ENCODE measurements at regions not wholly inside any gene's neighbourhood (a gene's known extent, or its start where the extent isn't known, plus 50 kb on each side); places are given as distances from the start of the nearest gene placed in this dataset.

DNA sequence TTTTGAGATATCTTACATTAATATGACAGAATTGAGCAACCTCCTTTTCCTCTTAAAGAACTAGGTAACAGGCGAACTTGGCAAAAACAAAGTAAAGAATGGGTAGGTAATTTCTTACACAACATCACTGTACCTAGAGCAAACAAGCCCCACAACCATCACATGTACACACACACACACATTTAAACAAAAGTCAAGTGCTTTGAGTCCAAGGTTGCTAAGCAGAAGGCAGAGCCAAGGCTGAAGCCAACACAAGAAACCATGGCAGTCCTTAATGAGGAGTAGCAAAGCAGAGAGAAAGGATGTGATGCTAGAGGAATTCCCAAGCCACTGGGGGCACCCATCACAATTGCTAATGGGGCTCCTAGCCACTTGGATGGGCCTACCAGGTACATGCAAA lies 164.1 kb downstream of the PAX3 start:
- no peaks in the 10 kb centered on the region for H3F3A ChIP-seq (ENCODE audit: insufficient read depth, low read depth)
- H3K9me2 ChIP-seq (ENCODE audit: insufficient read depth) = no peaks in the 10 kb centered on the region
- no peak overlapping the region for H3K27ac ChIP-seq
- ChIA-PET CTCF (interaction anchor here (0.6 kb wide), 1 partner anchor 123 kb away, joined by 3 read pairs; no protein-coding TSS in a partner anchor), POLR2A (ENCODE audit: unreplicated experiment) (no interaction called here)
- no peak overlapping the region for H3K4me2 ChIP-seq
- no peak overlapping the region for H3K4me3 ChIP-seq
- no TSS peak for BruUV-seq (replicated peaks)
- TF ChIP-seq, protein P1, sequence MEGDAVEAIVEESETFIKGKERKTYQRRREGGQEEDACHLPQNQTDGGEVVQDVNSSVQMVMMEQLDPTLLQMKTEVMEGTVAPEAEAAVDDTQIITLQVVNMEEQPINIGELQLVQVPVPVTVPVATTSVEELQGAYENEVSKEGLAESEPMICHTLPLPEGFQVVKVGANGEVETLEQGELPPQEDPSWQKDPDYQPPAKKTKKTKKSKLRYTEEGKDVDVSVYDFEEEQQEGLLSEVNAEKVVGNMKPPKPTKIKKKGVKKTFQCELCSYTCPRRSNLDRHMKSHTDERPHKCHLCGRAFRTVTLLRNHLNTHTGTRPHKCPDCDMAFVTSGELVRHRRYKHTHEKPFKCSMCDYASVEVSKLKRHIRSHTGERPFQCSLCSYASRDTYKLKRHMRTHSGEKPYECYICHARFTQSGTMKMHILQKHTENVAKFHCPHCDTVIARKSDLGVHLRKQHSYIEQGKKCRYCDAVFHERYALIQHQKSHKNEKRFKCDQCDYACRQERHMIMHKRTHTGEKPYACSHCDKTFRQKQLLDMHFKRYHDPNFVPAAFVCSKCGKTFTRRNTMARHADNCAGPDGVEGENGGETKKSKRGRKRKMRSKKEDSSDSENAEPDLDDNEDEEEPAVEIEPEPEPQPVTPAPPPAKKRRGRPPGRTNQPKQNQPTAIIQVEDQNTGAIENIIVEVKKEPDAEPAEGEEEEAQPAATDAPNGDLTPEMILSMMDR (conservative IDR thresholded peaks at IDR 0.05) = no peak
- TF ChIP-seq EZH2 (IDR thresholded peaks at IDR 0.05; ENCODE audit: low read depth) = no peak
- H3K79me2 ChIP-seq (ENCODE audit: low read depth) = no peaks in the 10 kb centered on the region
- H3K36me3 ChIP-seq (ENCODE audit: low read depth) = no peaks in the 10 kb centered on the region
- DNase-seq = no peak
- no peak overlapping the region for H2AFZ ChIP-seq
- intact Hi-C loops (cut with micrococcal nuclease; ENCODE audit: unreplicated experiment) = no loop called here
- H3K27me3 ChIP-seq (ENCODE audit: insufficient read depth, low read depth) = peaks cover 16% of the 10 kb centered on the region; the same call in 1 of the 2 replicates
- no peaks in the 10 kb centered on the region for H3K4me1 ChIP-seq (replicated peaks; ENCODE audit: insufficient read depth)
- no peaks in the 10 kb centered on the region for H4K20me1 ChIP-seq (ENCODE audit: insufficient read depth)
- no peaks in the 10 kb centered on the region; the same call in 1 of the 2 replicates for H3K9me3 ChIP-seq (ENCODE audit: insufficient read depth, low read depth)

DNA sequence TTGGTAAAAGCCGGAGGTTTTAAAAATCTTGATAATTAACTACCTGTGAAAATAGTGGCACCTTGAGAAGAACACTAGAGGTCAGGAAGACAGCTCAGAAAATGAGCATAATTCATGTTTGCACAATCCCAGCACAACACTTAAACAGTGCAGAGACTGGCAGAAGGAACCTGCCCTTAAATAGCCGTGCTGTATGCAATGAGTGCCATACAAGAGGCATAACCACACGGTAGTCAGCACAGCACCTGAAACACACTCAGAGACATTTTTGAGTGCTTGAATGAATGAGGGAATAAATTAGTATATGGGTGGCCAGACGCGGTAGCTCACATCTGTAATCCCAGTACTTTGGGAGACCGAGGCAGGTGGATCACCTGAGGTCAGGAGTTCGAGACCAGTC lies 164.9 kb downstream of the PAX3 start:
- POLR2A ChIA-PET (ENCODE audit: unreplicated experiment) = interaction anchor here (0.5 kb wide), 1 partner anchor 11 kb away, joined by 4 read pairs; no protein-coding TSS in a partner anchor
- Histone ChIP-seq H2AFZ (no peak overlapping the region), H3K4me1 (replicated peaks; ENCODE audit: insufficient read depth) (no peaks in the 10 kb centered on the region), H3K27ac (no peak overlapping the region), H4K20me1 (ENCODE audit: insufficient read depth) (no peaks in the 10 kb centered on the region), H3K36me3 (ENCODE audit: low read depth) (no peaks in the 10 kb centered on the region), H3K4me2 (no peak overlapping the region), H3K27me3 (ENCODE audit: insufficient read depth, low read depth) (peaks cover 16% of the 10 kb centered on the region; the same call in 1 of the 2 replicates), H3K9me3 (ENCODE audit: insufficient read depth, low read depth) (no peaks in the 10 kb centered on the region; the same call in 1 of the 2 replicates), H3K9me2 (ENCODE audit: insufficient read depth) (no peaks in the 10 kb centered on the region), H3K79me2 (ENCODE audit: low read depth) (no peaks in the 10 kb centered on the region), H3K4me3 (no peak overlapping the region), H3F3A (ENCODE audit: insufficient read depth, low read depth) (no peaks in the 10 kb centered on the region)
- TF ChIP-seq, protein P1 (conservative IDR thresholded peaks at IDR 0.05) = no peak
- TF ChIP-seq EZH2 (IDR thresholded peaks at IDR 0.05; ENCODE audit: low read depth) = no peak
- intact Hi-C loops (cut with micrococcal nuclease; ENCODE audit: unreplicated experiment) = no loop called here
- no peak for DNase-seq
- CTCF ChIA-PET = no interaction called here
- no TSS peak for BruUV-seq (replicated peaks)

- intact Hi-C loops (cut with micrococcal nuclease; ENCODE audit: unreplicated experiment) = no loop called here
- TF ChIP-seq, protein P1 (conservative IDR thresholded peaks at IDR 0.05) = no peak
- TF ChIP-seq EZH2 (IDR thresholded peaks at IDR 0.05; ENCODE audit: low read depth) = no peak
These were observed 167.9 kb downstream of the PAX3 start for GRCh38 chr2:222130855-222131254.

More at GRCh38 chr2:222130855-222131254, 167.9 kb downstream of the PAX3 start:
- H3K79me2 ChIP-seq (ENCODE audit: low read depth) = no peaks in the 10 kb centered on the region
- no peaks in the 10 kb centered on the region for H3K4me1 ChIP-seq (replicated peaks; ENCODE audit: insufficient read depth)
- H3K27ac ChIP-seq = no peak overlapping the region
- no peaks in the 10 kb centered on the region for H3K9me3 ChIP-seq (ENCODE audit: insufficient read depth, low read depth)
- H4K20me1 ChIP-seq (ENCODE audit: insufficient read depth) = no peaks in the 10 kb centered on the region
- ChIA-PET CTCF (no interaction called here), POLR2A (ENCODE audit: unreplicated experiment) (no interaction called here)
- no peaks in the 10 kb centered on the region for H3F3A ChIP-seq (ENCODE audit: insufficient read depth, low read depth)
- no peaks in the 10 kb centered on the region for H3K9me2 ChIP-seq (ENCODE audit: insufficient read depth)
- no peak overlapping the region for H2AFZ ChIP-seq
- DNase-seq = no peak
- H3K27me3 ChIP-seq (ENCODE audit: insufficient read depth, low read depth) = peaks cover 19% of the 10 kb centered on the region; the same call in 1 of the 2 replicates
- no TSS peak for BruUV-seq (replicated peaks)
- no peaks in the 10 kb centered on the region for H3K36me3 ChIP-seq (ENCODE audit: low read depth)
- no peak overlapping the region for H3K4me2 ChIP-seq
- H3K4me3 ChIP-seq = no peak overlapping the region

Data from PC-9 (cell line).